LoVo (cell line): ENCODE measurements at regions not wholly inside any gene's neighbourhood (a gene's known extent, or its start where the extent isn't known, plus 50 kb on each side); places are given as distances from the start of the nearest gene placed in this dataset.
"Not testable (repeated sequence)": the region's sequence is repeated elsewhere in the genome, so short reads cannot be mapped to it uniquely, and the experiment has no call there.

Experiments used
- DNase-seq: peaks from one replicate; pipeline ENCODE4 v3.0.0-alpha.2; 2016; ENCODE audit warnings: low spot score

DNA sequence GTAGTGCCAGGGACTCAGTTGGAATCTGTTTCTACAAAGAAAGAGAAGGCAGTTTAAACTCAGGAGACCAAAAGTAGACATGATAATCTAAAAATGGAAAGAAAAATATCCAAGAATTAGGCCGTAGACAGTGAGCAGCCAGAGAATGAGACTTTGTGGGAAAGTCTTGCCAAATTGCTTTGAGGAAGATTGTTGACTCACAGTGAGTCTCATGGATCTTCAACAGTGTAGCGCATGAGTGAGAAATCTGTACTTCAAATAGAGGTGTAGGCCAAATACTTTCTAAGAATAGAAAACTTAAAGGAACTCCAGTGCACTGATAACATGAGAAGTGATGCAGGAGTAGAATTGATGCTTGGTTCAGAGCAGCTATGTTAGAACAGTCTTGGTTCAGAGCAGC is 284.5 kb downstream of the HTR1B start:
- no peak for DNase-seq

DNA sequence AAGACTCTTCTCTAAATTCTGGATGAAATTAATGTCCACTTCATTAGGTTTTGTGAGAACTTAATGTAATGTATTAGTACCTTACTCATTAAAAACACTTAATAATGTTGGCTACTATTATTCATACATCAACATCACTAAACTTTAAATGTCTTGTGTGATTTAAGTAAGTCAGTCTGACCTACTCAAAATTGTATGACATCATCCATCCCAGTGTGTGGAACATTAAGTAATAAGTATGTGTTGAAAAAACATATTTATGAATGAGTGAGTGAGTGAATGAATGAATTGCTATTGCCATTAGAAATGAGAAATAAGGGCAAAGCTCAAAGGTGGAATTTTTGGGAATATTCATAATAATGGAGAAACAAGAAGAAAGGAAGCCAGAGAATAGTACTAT is 285.8 kb downstream of the HTR1B start:
- no peak for DNase-seq

DNA sequence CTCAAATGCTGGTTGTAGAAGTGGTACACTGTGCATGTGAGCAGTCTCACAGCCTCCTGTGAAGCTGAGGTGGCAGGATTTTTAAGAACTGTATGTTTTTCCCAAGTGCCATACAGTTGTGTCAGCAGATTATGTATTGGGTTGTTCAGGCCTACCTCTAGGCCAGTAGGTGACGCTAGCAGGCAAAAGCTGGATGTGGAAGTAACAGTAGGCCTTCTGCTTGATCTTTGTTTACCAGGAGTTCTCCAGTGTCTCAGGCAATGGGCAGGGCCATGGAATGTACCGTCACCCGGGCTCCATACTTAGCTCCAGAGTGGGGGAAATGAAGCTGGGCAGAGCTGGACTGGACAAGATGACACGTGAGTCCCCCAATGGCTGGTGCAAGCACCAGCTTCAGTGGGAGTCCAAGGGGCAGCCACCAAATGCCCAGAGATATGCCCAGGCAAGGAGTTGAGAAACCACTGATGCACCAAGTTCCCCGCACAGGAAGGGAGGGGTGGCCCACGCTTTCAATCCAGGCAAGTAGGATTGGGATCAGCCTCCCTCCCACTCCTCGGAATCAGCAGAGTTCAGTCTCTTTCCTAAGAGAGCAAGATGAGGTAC is 289.7 kb downstream of the HTR1B start:
- no peak for DNase-seq

DNA sequence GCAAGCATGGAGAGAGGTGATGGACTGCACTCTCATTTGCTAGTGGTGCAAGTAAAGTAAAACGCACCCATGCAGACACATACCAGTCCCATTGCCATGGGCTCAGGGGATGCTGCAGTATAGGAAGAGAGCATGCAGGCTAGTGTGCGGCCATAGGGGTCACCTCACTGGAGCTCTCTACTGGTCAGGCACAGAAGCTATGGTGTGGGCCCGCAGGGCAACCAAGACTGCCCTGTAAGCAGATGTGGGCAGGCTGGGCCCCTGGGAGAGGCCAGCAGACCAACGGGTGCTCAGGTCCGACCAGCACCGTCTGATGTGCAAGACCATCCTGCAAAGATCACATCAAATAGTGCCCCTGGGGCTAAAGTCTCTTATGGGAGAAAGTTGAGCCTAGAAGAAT is 290.7 kb downstream of the HTR1B start:
- DNase-seq: no peak

DNA sequence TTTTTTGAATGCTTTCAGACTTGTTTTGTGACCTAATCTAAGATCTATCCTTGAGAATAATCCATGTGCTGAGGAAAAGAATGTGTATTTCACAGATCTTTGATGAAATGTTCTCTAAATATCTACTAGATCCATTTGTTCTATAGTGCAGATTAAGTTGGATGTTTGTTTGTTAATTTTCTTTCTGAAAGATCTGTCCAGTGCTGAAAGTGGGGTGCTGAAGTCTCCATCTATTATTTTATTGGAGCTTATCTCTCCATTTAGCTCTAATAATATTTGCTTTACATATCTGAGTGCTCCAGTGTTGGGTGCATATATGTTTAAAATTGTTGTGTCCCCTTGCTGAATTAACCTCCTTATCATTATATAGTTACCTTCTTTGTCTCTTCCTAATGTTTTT is 303.6 kb downstream of the HTR1B start:
- no peak for DNase-seq

DNA sequence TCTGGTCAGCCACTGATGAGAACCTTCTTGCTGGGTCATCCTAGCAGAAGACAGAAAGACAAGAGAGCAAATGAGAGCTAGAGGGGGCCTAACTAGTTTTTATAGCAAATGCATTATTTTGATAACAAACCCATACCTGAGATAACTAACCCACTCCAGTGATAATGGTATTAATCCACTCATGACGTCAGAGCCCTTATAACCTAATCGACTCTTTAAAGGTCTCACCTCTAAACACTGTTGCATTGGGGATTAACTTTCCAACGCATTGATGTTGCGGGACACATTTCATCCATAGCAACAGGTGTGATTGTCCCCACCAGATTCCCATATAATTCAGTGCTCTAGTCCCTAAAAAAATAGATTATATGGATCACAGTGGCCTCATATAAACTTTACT is 312.1 kb downstream of the HTR1B start:
- no peak for DNase-seq

DNA sequence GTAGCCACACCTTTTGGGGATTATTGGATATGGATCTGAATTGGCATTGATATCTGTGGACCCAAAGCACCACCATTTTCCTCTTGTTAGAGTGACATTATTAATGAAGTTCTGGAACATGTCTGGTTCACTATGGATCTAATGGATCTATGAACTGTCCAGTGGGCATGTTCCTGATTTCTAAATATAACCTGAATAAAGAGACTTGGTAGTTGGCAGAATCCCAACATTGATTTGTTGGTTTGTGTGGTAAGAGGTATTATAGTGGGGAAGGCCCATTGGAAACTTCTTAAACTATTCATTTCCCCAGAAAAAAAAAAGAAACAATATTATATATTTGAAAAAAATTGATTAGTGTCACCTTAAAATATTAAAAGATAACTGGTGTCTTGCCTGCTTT is 312.6 kb downstream of the HTR1B start:
- no peak for DNase-seq

DNA sequence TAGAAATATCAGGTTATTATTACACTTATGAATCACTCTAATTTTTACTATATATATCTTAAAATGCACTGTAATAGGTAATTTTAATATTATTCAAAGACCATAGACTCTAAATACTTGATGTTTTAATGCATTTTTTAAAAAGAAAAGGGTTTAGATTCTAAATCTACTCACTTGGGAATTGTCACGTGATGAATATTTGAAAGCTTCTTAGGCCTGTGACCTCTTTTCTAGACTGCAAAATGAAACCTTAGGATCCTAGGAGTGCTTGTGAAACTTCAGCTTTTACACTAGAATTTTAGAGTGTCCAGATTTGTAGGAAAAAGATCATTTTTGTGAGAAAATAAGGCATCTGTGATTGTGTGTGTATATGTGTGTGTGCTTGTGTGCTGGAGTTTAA is 318.0 kb downstream of the HTR1B start:
- no peak for DNase-seq

DNA sequence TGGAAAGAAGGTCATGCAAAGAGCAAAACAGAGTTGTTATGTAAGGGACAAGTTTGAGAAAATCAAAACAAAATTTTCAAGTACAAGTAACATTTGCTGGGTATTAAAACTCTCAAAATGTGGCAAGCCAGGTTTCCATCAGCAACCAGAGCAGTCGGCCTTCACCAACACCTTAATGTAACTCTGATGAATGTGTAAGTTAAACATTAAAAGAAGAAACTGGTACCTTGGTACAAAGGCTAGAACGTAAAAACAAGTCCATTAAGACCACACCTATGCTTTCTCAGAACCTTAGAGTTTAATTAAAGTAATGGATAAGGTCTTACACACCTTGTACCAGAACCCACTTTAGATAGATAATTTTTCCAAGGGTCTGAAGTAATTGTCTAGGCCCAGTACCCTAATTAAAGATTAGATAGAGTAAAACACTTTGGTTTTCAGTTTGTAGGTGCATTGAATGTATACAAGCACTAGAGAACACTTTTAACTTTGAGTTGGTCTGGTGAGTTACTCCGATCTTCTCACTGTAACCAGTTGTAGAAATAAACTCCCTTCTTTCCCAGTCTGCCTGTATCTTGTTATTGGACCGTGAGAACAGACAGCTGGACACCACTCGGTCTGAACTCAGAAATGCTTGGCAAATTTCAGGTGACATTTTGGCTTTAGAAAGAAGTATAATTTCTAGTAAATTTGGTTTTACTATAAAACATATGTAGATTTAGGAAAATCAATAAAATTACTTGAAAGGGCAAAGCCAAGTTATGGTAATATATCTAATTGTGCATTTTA is 319.4 kb downstream of the HTR1B start:
- no peak for DNase-seq

DNA sequence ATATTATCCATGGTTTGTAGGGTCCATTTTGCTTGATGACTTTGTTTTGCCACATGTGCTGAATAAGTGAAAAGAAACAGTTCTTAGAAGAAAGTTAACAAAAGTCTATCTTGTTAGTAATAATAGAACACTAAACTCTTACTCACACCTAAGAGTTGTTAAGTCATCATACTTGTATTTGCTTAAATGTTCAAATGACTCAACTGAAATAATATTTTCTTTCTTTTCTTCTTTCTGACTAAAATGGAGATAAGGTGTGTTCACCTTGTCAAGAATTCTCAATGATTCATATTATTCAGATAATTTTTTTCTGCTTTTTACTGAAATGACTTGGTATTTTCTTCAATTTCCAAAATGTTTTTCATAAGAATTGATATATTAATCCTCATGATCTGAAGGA is 327.2 kb downstream of the HTR1B start:
- DNase-seq: no peak

DNA sequence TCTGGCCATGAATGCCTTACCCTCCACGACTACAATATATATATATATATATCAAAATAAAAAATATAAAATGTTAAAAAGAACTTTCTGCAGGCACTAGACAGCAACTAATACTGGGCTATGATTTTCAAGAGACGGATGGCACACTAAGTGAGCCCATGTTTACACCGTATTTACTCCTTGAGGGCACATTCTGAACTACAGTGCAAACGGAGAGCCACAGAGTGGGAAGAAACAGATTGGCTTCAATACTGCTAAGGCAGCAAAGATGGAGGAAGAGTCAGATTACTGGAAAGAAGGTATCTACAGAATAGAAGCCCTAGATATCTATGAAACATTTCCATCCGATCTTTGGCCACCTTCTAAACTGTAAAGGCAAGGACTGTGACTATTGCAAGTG is 330.3 kb downstream of the HTR1B start:
- DNase-seq: no peak

DNA sequence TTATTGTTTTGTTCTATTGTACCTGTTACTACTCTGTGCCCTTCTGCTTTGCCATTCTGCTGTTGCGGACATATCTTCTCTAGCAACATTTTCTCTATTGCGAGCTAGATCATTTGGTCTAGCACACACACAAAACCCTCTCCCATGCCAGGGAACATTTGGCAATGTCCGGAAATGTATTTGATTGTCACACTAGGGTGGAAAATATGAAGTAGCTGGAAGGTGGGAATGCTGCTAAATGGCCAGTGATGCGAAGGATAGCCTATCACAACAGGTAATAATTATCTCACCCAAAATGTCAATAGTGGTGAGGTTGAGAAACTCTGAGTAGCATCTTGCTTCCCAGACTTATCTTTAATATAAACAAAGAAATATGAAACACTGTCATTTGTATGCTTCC is 331.9 kb downstream of the HTR1B start:
- DNase-seq: no peak

DNA sequence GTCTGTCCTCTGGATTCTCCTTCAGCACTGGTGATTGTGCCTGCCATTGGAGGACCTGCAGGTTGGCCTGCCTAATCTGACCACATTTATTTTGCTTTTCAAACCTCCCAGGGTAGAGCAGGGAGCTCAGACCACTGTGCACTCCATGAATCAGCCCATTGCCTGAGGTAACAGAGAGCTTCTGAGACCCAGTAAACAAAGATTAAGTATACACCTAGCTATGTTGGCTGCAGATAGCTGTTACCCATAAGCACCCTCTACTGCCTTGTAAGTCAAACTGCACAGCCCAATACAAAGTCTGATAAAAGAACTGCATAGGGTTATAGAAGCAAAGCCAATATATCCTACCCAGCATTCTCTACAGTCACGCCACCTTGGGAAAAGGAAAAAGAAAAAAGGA is 338.7 kb downstream of the HTR1B start:
- no peak for DNase-seq

DNA sequence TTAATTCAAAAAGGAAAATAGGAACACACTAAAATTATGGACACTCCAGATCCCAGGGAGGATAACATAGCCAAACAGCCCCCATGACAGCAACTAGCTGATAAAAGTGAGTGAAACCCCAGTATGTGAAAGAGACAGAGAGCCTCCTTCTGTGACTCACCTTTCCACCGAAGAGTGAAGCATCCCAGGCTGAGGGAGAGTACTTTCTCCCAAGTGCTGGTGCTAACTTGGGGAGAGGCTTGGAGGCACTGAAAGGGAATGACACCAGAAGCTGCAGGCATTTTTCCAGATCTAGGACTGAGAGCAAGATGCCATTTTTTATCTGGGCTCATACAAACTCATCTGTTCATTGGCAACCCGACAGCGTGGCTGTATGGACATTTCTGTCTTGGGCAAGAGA is 339.8 kb downstream of the HTR1B start:
- no peak for DNase-seq

DNA sequence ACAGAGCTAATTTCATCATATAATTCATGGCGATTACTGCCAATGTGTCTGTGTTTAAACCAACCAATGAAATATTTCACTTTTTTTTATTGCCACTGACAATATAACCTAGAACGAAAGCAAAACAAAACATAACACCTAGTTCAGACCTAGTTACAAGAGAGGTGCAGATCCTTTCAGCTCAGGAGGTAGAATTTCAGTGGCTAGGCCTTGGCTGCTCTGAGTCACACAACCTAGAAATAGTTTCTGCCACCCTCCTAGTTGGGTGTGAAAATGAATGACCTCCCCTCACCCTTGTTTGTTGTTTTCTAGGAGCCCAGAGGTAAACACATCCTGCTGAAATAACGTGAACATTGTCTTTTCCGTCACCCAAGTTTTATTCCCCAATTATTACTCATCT is 356.3 kb downstream of the HTR1B start:
- DNase-seq: no peak

DNA sequence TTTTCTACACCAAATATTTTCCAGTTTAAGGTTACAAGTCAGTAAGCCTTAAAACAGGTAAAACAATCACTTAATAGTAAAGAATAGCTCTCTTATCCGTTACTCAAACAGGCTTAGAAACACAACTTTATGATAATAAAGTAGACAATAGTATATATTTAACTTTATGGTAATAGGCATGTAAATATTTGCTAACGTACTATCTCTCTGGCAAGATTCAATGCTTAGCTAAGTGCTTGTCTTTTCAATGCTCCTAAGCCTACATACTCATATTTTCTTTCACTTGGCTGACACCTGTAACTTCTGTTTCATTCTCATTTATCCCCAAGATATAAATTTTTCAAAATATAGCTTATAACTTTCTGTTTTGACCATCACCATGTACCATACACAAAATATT is 358.2 kb downstream of the HTR1B start:
- no peak for DNase-seq

DNA sequence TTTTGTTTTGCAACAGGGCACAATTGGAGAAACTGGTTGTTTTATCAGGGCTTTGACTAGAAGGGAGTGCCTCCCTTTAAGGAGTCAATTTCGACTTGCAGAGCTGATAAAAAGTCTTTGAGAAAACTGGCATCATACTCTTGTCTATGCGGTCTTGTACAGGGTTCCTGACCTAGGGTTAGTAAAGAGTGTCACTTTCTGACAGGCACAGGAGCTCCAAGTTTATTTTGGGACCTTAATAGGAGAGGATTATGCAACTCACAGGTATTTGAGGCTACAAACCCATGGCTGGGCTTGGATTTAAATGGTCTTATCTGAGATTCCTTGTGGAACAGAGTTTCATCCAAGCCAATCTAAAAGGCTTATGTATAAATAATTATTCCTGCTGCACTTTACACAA is 365.4 kb downstream of the HTR1B start:
- no peak for DNase-seq

DNA sequence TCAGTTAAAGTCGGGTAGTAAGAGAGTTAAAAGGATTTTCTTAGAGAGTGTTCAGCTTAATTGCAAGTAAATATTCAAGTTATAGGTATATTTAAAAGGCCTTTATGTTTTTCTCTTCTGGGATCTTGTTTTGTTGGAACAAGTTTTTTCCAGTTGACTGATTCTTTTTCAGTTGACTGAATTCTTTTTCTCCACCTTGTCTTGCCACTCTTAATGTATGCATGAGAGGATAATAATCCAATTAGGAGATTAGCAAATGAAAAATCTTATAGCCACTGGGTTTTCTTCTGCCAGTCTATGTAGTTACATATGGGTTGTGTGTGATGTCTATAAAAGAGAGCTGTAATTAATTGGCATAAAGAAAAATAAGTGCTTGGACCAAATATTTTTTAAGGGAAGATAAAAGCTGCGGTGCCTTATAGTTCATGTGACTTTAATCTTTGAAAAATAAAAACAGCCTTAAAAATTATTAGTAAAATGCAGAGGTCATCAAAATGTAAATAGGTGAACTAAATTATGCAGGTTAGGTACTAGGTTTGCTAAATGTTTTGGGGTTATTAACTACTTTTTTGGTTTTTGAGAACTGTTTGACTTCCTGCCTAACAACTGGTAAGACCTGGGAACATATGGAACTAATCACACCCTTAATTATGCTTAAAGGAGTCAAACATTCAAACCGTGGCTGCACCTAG is 367.2 kb downstream of the HTR1B start:
- DNase-seq: no peak

DNA sequence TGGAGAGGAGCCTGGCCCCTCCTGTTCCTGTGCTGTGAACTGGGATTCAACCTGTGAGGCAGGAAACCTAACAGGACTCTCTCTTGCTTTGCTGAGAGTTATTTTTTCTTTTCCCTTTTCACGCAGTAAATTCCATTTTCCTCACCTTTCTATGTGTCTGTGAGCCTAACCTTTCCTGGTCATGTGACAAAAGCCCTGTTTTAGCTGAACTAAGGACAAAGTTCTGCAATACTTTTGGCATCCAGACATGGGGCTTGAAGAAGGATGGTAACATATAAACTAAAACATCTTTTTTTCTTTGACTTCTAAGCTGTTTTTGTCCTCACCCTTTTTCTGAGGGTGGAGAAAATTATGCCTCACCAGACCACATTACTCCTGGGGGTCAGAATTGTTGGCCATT is 368.5 kb downstream of the HTR1B start:
- no peak for DNase-seq

DNA sequence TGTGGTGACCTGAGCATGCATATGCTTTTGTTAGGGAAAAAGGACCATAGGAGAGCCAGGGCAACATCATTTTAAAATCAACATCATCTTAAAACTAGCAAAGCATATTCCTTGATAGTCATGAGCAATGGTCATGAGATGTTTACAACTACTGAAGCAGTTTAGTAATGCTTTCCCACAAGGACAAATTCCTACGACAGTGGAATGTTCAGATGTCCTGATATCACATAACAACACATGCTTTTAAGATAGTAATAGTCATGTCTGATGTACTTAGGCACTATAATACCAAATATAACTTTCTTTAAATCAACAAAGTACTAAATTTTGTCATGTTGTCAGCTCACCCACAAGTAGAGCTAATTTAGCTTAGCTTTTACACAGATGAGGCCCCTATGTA is 370.3 kb downstream of the HTR1B start:
- DNase-seq: no peak

DNA sequence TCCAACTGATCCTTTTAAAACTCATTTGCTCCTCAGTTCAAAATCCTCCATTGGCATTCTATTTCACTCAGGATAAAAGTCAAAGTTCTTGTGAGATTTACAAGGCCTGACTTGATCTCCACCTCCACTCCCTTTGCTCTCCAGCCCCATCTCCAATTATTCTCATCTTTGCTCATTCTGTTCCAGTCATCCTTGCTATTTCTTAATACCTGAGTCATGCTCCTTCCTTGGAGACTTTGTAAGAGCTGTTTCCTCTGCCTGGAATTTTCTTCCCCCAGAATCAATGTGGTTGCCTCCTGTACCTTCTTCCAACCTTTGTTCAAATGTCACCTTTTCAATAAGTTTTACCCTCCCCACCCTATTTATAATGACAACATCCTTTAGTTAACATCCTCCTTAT is 373.5 kb downstream of the HTR1B start:
- no peak for DNase-seq

DNA sequence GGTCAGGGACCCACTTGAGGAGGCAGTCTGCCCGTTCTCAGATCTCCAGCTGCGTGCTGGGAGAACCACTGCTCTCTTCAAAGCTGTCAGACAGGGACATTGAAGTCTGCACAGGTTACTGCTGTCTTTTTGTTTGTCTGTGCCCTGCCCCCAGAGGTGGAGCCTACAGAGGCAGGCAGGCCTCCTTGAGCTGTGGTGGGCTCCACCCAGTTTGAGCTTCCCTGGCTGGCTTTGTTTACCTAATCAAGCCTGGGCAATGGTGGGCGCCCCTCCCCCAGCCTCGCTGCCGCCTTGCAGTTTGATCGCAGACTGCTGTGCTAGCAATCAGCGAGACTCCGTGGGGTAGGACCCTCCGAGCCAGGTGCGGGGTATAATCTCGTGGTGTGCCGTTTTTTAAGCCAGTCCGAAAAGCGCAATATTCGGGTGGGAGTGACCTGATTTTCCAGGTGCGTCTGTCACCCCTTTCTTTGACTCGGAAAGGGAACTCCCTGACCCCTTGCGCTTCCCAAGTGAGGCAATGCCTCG is 375.4 kb downstream of the HTR1B start:
- DNase-seq: not testable (repeated sequence)

DNA sequence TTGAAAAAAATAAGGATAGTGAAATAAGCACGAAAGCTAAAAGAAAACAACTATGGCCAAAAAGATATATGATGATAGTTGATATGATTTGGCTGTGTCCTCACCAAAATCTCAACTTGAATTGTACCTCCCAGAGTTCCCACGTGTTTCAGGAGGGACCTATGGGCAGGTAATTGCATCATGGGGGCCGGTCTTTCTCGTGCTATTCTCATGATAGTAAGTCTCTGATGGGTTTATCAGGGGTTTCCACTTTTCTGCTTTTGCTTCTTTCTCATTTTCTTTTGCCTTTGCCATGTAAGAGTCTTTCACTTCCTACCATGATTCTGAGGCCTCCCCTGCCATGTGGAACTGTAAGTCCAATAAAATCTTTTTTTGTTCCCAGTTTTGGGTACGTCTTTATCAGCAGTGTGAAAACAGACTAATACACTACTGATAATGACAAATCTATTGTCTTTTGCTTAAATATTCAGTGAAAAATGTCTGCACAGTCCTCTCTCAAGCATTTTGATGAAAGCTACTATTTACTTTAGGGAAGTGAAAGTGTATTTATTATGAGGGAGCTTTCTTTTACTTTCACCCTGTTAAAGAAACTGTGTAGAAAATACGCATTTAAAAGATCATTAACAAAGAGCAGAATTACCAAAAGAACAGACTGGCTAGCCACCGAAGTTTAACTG is 389.1 kb downstream of the HTR1B start:
- DNase-seq: no peak
